Liver (tissue), 3 donors: ENCODE measurements at regions not wholly inside any gene's neighbourhood (a gene's known extent, or its start where the extent isn't known, plus 50 kb on each side); places are given as distances from the start of the nearest gene placed in this dataset.

Experiments used
- FOXA2 ChIP-seq: IDR thresholded peaks from 2 replicates; pipeline ENCODE4 v1.6.1; 2016; ENCODE audit warnings: antibody characterized with exemption
- MAX ChIP-seq: IDR thresholded peaks from 2 replicates; pipeline ENCODE4 v1.6.1; 2016; ENCODE audit warnings: antibody characterized with exemption
- RAD21 ChIP-seq, 2 donors: IDR thresholded peaks; 2 replicates each; pipeline ENCODE4 v1.6.1; 2016; ENCODE audit warnings: antibody characterized with exemption in 2 of 2, mild to moderate bottlenecking in 2 of 2
- RXRA ChIP-seq, 2 donors: IDR thresholded peaks; 2 replicates each; pipeline ENCODE4 v1.6.1; 2017 to 2018; ENCODE audit warnings: antibody characterized with exemption in 2 of 2, mild to moderate bottlenecking in 1 of 2
- SP1 ChIP-seq: IDR thresholded peaks from 2 replicates; pipeline ENCODE4 v1.6.1; 2018; ENCODE audit warnings: antibody characterized with exemption, mild to moderate bottlenecking
- TAF1 ChIP-seq: conservative IDR thresholded peaks from 2 replicates; pipeline ENCODE4 v1.6.1; 2016; ENCODE audit warnings: antibody characterized with exemption, mild to moderate bottlenecking
- YY1 ChIP-seq: IDR thresholded peaks from 2 replicates; pipeline ENCODE4 v1.6.1; 2016; ENCODE audit warnings: antibody characterized with exemption, mild to moderate bottlenecking
- TF ChIP-seq, protein P1 (sequence below): fragments of 150-350 bp; IDR thresholded peaks from 2 replicates; pipeline ENCODE4 v1.5.1; 2017; ENCODE audit warnings: improper control_type of control experiment, low read depth, low read length; ENCODE audit not compliant: missing input control
- TF ChIP-seq, protein P2 (sequence below): IDR thresholded peaks from 2 replicates; pipeline ENCODE4 v1.6.1; 2016; ENCODE audit warnings: antibody characterized with exemption, mild to moderate bottlenecking
- TF ChIP-seq, protein P3 (sequence below): IDR thresholded peaks from 2 replicates; pipeline ENCODE4 v1.6.1; 2016; ENCODE audit warnings: antibody characterized with exemption
- donor health status: healthy.
- donor health status: healthy.

- TF ChIP-seq, protein P1, sequence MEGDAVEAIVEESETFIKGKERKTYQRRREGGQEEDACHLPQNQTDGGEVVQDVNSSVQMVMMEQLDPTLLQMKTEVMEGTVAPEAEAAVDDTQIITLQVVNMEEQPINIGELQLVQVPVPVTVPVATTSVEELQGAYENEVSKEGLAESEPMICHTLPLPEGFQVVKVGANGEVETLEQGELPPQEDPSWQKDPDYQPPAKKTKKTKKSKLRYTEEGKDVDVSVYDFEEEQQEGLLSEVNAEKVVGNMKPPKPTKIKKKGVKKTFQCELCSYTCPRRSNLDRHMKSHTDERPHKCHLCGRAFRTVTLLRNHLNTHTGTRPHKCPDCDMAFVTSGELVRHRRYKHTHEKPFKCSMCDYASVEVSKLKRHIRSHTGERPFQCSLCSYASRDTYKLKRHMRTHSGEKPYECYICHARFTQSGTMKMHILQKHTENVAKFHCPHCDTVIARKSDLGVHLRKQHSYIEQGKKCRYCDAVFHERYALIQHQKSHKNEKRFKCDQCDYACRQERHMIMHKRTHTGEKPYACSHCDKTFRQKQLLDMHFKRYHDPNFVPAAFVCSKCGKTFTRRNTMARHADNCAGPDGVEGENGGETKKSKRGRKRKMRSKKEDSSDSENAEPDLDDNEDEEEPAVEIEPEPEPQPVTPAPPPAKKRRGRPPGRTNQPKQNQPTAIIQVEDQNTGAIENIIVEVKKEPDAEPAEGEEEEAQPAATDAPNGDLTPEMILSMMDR, result no peak
- TF ChIP-seq RXRA (IDR thresholded peaks at IDR 0.05) (no peak), TAF1 (no peak), YY1 (no peak), FOXA2 (no peak), MAX (no peak), RAD21 (IDR thresholded peaks at IDR 0.05) (no peak), SP1 (no peak)
- TF ChIP-seq, protein P2, sequence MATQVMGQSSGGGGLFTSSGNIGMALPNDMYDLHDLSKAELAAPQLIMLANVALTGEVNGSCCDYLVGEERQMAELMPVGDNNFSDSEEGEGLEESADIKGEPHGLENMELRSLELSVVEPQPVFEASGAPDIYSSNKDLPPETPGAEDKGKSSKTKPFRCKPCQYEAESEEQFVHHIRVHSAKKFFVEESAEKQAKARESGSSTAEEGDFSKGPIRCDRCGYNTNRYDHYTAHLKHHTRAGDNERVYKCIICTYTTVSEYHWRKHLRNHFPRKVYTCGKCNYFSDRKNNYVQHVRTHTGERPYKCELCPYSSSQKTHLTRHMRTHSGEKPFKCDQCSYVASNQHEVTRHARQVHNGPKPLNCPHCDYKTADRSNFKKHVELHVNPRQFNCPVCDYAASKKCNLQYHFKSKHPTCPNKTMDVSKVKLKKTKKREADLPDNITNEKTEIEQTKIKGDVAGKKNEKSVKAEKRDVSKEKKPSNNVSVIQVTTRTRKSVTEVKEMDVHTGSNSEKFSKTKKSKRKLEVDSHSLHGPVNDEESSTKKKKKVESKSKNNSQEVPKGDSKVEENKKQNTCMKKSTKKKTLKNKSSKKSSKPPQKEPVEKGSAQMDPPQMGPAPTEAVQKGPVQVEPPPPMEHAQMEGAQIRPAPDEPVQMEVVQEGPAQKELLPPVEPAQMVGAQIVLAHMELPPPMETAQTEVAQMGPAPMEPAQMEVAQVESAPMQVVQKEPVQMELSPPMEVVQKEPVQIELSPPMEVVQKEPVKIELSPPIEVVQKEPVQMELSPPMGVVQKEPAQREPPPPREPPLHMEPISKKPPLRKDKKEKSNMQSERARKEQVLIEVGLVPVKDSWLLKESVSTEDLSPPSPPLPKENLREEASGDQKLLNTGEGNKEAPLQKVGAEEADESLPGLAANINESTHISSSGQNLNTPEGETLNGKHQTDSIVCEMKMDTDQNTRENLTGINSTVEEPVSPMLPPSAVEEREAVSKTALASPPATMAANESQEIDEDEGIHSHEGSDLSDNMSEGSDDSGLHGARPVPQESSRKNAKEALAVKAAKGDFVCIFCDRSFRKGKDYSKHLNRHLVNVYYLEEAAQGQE, result no peak
- TF ChIP-seq, protein P3, sequence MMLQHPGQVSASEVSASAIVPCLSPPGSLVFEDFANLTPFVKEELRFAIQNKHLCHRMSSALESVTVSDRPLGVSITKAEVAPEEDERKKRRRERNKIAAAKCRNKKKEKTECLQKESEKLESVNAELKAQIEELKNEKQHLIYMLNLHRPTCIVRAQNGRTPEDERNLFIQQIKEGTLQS, result no peak
These were observed 128.5 kb upstream of the VRK2 start for GRCh38 chr2:57918126-57918525.
